ENCODE measurements at regions not wholly inside any gene's neighbourhood (a gene's known extent, or its start where the extent isn't known, plus 50 kb on each side); places are given as distances from the start of the nearest gene placed in this dataset.

DNA sequence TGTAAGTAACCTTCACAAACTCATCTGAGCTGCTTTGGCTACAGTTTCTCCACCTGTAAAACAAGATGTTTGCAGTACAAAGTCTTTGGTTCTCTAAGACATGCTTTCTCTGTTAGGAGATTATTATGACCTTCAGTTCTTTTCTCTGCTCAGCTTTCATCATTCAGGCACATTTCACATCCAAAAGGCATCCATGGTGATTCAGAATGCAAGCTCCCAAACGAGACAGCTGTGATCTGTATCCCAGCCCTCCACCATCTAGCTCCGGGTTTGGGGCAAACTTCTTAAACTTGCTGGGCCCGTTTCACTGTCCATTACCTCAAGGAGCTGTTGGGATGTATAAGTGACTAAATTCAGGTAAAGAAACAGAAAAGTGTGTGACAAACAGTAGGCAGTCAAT, 95.8 kb upstream of the COL1A2 start:
- TF ChIP-seq, protein P1, sequence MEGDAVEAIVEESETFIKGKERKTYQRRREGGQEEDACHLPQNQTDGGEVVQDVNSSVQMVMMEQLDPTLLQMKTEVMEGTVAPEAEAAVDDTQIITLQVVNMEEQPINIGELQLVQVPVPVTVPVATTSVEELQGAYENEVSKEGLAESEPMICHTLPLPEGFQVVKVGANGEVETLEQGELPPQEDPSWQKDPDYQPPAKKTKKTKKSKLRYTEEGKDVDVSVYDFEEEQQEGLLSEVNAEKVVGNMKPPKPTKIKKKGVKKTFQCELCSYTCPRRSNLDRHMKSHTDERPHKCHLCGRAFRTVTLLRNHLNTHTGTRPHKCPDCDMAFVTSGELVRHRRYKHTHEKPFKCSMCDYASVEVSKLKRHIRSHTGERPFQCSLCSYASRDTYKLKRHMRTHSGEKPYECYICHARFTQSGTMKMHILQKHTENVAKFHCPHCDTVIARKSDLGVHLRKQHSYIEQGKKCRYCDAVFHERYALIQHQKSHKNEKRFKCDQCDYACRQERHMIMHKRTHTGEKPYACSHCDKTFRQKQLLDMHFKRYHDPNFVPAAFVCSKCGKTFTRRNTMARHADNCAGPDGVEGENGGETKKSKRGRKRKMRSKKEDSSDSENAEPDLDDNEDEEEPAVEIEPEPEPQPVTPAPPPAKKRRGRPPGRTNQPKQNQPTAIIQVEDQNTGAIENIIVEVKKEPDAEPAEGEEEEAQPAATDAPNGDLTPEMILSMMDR (IDR thresholded peaks at IDR 0.05; ENCODE audit: extremely low read depth in 1 of 2, insufficient read depth in 1 of 2, low read depth in 1 of 2, low read length in 2 of 2): no peak
- TF ChIP-seq JUN (IDR thresholded peaks at IDR 0.05; ENCODE audit: borderline replicate concordance, insufficient read depth, insufficient read length, low read depth): no peak
- no peak for TF ChIP-seq GATA2 (IDR thresholded peaks at IDR 0.05; ENCODE audit: insufficient read depth, insufficient read length, low read depth, low read length)
- TF ChIP-seq POLR2AphosphoS5 (IDR thresholded peaks at IDR 0.05; ENCODE audit: insufficient read depth, low read depth, low read length): no peak
- no peak for TF ChIP-seq FOS (IDR thresholded peaks at IDR 0.05; ENCODE audit: borderline replicate concordance, insufficient read depth, low read length)
- no peak for TF ChIP-seq EZH2 (IDR thresholded peaks at IDR 0.05; ENCODE audit: borderline replicate concordance, low read depth, low read length, severe bottlenecking)
- TF ChIP-seq POLR2A (IDR thresholded peaks at IDR 0.05; ENCODE audit: low read depth, low read length): no peak
- TF ChIP-seq, protein P2, sequence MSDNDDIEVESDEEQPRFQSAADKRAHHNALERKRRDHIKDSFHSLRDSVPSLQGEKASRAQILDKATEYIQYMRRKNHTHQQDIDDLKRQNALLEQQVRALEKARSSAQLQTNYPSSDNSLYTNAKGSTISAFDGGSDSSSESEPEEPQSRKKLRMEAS (IDR thresholded peaks at IDR 0.05; ENCODE audit: insufficient read depth, insufficient read length): no peak
- TF ChIP-seq MYC (IDR thresholded peaks at IDR 0.05; ENCODE audit: low read depth, low read length): no peak
- Histone ChIP-seq H3K9ac (replicated peaks; ENCODE audit: extremely low read depth, insufficient read depth, low read length) (no peak overlapping the region), H3K27me3 (ENCODE audit: control insufficient read depth in 2 of 2, insufficient read depth in 2 of 2, low read length in 2 of 2) (no peaks in the 10 kb centered on the region), H4K20me1 (replicated peaks; ENCODE audit: control insufficient read depth, extremely low read depth, insufficient read depth, low read length) (no peaks in the 10 kb centered on the region), H3K4me1 (ENCODE audit: control insufficient read depth, extremely low read depth, insufficient read depth, low read length) (peaks cover 23% of the 10 kb centered on the region), H2AFZ (ENCODE audit: low read depth, low read length) (no peak overlapping the region), H3K9me1 (replicated peaks; ENCODE audit: control insufficient read depth, extremely low read depth, insufficient read depth, low read length) (no peaks in the 10 kb centered on the region), H3K4me2 (ENCODE audit: insufficient read depth, low read length) (no peak overlapping the region), H3K4me3 (replicated peaks in 1 of 3; ENCODE audit: insufficient read depth in 1 of 3, low read depth in 1 of 3, low read length in 3 of 3) (no peak overlapping the region), H3K9me3 (replicated peaks; ENCODE audit: control insufficient read depth, insufficient read depth, low read length) (no peaks in the 10 kb centered on the region), H3K79me2 (ENCODE audit: control insufficient read depth, insufficient read depth, low read length) (no peaks in the 10 kb centered on the region), H3K36me3 (ENCODE audit: control insufficient read depth in 2 of 2, extremely low read depth in 1 of 2, insufficient read depth in 2 of 2, low read length in 2 of 2) (no peaks in the 10 kb centered on the region), H3K27ac (ENCODE audit: insufficient read depth, low read depth, low read length) (no peak overlapping the region)
- no TSS peak for BruUV-seq (replicated peaks)
- ChIA-PET POLR2A (no interaction called here), CTCF (interaction anchor here (1.4 to 16.7 kb wide), 6 partner anchors 11 to 1391 kb away, joined by 3 to 868 read pairs (median 18); partner anchors contain the start of gene COL1A2)
- FAIRE-seq: no peak
- no peak for DNase-seq (ENCODE audit: low read depth, low spot score)
- dilution Hi-C loops (cut with MboI; ENCODE audit: extremely low pct_ligation_motif_present, low sequenced_read_pairs): loop anchor here (25.0 kb wide), 1 partner anchor 138 kb away; no protein-coding TSS in a partner anchor
- intact Hi-C loops (cut with micrococcal nuclease): loop anchor here (10.0 kb wide), 2 partner anchors 606 to 746 kb away; partner anchors contain the start of gene PPP1R9A
